SW 1271 (cell line): ENCODE measurements at regions not wholly inside any gene's neighbourhood (a gene's known extent, or its start where the extent isn't known, plus 50 kb on each side); places are given as distances from the start of the nearest gene placed in this dataset.
"Not testable (repeated sequence)": the region's sequence is repeated elsewhere in the genome, so short reads cannot be mapped to it uniquely, and the experiment has no call there.

Experiments used
- DNase-seq, 2 experiments: peaks; one replicate each; lab custom pipeline; 2025; lab: John Stamatoyannopoulos, UW

- no peak for DNase-seq
Measured at GRCh38 chr16:9343276-9343675, 251.8 kb downstream of the HAPSTR1 start.

GRCh38 chr16:9344508-9344907, 253.1 kb downstream of the HAPSTR1 start:
- DNase-seq, result no peak

DNA sequence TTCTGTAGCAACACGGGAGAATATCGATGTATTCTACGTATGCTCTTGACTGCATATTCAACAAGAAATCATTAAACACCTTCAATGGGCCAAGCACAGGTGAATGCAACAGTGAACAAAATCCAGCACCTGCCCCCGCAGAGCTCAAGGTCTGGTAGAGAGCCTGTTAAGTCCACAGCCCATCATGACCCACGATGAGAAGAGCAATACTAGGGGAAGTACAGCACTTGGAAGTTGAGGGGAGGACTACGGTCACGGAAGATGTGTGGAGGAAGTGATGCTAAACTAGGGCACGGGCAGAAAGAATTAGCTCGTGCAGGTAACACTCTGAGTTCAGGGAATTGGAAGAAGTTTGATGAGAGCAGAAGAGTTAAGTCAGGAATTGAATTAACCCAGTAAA, 253.6 kb downstream of the HAPSTR1 start:
- DNase-seq, result no peak

- DNase-seq, result no peak
Measured at GRCh38 chr16:9345880-9346279, 254.4 kb downstream of the HAPSTR1 start.

DNA sequence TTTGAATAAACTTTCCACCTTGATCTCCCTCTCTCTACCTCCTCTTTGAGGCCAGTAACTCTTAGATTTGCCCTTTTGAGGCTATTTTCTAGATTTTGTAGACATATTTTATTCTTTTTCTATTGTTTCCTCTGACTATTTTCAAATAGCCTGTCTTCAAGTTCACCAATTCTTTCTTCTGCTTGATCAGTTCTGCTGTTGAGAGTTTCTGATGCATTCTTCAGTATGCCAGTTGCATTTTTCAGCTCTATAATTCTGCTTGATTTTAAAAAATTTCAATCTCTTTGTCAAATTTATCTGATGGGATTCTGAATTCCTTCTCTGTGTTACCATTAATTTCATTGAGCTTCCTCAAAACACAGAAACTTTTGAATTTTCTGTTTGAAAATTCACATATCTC, 257.5 kb downstream of the HAPSTR1 start:
- DNase-seq, result no peak

DNA sequence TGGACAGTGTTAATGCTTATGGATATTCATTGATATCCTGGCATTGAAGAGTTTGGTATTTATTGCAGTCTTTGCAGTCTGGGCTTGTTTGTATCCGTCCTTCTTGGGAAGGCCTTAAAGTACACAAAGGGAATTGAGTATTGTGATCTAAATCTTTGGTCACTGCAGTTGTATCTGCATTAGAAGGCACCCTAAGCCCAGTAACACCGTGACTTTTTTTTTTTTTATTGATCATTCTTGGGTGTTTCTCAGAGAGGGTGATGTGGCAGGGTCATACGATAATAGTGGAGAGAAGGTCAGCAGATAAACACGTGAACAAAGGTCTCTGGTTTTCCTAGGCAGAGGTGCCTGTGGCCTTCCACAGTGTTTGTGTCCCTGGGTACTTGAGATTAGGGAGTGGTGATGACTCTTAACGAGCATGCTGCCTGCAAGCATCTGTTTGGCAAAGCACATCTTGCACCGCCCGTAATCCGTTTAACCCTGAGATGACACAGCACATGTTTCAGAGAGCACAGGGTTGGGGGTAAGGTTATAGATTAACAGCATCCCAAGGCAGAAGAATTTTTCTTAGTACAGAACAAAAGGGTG, 258.0 kb downstream of the HAPSTR1 start:
- DNase-seq, result not testable (repeated sequence)

GRCh38 chr16:9350119-9350799, 258.8 kb downstream of the HAPSTR1 start:
- not testable (repeated sequence) for DNase-seq

- DNase-seq, result no peak
Measured at GRCh38 chr16:9351440-9351839, 260.0 kb downstream of the HAPSTR1 start.

GRCh38 chr16:9351841-9352434, 260.5 kb downstream of the HAPSTR1 start:
- no peak for DNase-seq

- no peak for DNase-seq
Measured at GRCh38 chr16:9357829-9358228, 266.4 kb downstream of the HAPSTR1 start.

DNA sequence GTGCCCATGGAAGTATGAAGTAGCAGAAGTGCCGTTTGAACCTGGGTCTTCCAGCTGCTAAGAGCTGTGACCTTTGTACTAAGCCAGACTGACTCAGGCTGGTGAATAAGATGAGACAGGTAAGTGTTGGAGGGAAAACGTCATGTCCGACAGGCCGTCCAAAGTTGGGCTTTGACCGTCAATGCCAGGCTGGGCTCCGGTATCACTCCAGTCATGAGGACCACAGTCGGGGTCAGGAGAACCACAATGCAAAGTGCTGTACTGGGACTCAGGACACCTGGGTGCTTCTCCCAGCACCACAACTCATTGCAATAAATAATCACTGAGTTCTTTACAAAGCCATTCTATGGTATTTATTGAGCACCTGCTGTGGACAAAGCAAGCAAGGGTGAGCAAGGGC, 268.6 kb downstream of the HAPSTR1 start:
- DNase-seq, result no peak

- DNase-seq, result no peak
Measured at GRCh38 chr16:9362050-9362449, 270.6 kb downstream of the HAPSTR1 start.

DNA sequence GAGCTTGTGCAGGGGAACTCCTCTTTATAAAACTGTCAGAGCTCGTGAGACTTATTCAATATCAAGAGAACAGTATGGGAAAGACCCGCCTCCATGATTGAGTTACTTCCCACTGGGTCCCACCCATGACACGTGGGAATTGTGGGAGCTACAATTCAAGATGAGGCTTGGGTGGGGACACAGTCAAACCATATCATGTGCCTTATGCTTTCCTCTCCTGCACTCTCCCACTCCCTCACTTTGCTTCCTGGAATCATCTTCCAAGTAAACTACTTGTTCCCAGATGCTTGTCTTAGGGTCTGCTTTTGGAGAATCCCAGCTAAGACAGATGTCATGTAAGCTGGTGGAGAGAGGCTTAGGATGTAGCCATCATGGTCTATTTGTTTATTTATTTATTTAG, 271.2 kb downstream of the HAPSTR1 start:
- no peak for DNase-seq

GRCh38 chr16:9363520-9363919, 272.1 kb downstream of the HAPSTR1 start:
- DNase-seq, result no peak

- DNase-seq, result no peak
Measured at GRCh38 chr16:9364721-9365369, 273.4 kb downstream of the HAPSTR1 start.

GRCh38 chr16:9365370-9365728, 273.9 kb downstream of the HAPSTR1 start:
- DNase-seq, result no peak

DNA sequence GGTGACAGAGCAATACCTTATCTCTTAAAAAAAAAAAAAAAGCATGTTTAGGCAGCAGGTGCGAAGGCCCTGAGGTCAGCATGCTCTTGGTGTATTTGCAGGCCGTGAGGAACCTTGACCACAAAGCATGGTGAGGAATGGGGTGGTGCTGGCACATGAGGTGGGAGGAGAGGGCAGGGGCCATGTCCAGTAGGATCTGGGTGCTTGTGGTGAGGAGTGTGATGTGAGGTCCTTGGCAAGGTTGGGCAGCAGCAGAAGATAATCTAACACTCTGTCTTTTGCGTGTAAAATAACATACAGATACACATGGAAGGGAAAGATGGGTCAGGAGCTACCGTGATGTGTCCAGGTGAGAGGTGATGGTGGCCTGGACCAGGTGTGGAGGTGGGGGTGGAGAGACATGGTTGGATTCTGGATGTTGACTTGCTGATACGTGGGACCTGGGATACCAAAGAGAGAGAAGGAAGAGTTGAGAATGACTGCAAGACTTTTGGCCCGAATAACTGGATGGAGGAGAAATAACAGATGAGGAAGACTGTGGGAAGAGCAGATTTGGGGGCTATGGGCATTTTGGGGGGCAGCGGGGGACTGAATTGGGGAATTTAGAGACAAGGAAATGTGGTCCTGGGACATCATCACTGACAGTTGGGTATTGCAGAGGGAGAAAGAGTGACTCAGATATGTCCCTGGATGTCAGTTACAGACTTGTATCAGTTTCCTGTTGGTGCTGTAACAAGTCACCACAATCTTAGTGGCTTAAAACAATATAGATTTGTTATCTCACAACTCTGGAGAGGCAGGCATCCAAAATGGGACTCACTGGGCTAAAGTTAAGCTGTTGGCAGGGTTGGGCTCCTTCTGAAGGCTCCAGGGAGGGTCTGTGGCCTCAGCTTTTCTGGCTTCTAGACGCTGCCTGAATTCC, 274.9 kb downstream of the HAPSTR1 start:
- no peak for DNase-seq

DNA sequence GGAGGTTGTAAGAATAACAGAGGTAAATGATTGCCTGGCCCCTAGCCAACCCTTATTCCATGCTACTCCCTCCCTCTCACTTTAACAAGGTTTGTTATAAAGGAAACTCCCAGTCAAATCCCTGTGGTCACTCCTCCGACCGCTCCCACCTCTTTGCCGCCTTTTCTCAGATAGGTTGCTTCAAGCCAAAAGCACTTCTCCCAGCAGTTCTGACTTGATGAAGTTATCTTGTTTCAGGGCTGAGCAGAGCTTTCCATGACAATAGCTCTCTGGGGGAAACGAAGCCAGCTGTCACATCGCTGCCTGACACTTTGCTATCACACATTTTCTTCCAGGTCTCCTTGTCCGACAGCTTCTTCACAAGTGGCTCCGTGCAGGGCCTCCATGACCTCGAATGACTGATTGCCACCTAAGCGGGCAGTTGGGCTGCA, 278.6 kb downstream of the HAPSTR1 start:
- no peak for DNase-seq

DNA sequence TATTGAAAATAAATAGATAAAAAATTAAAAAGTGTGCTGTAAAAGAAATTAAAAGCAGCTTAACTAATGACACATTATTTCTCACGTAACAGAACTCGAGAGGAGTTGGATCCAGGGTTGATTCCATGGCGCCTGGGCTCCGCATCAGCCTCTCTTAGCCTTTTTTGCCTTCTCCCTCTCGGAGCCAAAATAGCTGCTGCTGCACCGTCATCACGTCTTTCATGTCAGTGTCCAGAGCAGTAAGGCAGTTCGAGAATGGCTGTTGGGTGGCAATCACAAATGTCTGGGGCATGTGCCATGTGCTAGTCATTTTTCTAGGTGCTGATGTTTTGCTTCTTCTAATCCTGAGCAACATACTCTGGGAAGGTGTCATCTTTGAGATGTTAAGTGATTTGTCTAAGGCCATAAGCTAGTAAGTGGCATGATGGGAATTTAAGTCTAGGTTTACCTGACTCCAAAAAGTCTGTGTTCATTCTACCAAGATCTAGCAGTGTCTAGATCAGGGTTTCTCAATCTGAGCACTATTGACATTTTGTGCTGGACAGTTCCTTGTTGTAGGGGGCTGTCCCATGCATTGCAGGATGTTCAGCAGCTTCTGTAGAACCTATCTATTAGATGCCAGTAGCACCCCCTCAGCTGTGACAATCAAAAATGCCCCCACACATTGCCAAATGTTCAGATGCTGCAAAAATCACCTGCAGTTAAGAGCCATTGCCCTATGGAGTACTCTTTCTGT, 280.4 kb downstream of the HAPSTR1 start:
- no peak for DNase-seq

- no peak for DNase-seq
Measured at GRCh38 chr16:9372934-9373890, 281.8 kb downstream of the HAPSTR1 start.
